CD4-positive, alpha-beta T cell treated with Interleukin-4 for 1 hour (primary cell): ENCODE measurements at regions not wholly inside any gene's neighbourhood (a gene's known extent, or its start where the extent isn't known, plus 50 kb on each side); places are given as distances from the start of the nearest gene placed in this dataset.

Source experiments
- DNase-seq, 2 donors: peaks; one replicate each; pipeline ENCODE4 v3.0.0-alpha.2; 2020 to 2022

GRCh38 chr15:35663956-35664355 is 118.0 kb upstream of the DPH6 start:
- DNase-seq: no peak

- no peak for DNase-seq
These were observed 120.1 kb upstream of the DPH6 start for GRCh38 chr15:35665896-35666536.

- DNase-seq: no peak
These were observed 121.9 kb upstream of the DPH6 start for GRCh38 chr15:35667908-35668307.

GRCh38 chr15:35669021-35669420 is 123.1 kb upstream of the DPH6 start:
- no peak for DNase-seq

- DNase-seq: no peak
These were observed 123.6 kb upstream of the DPH6 start for GRCh38 chr15:35669432-35670045.

- no peak for DNase-seq
These were observed 125.2 kb upstream of the DPH6 start for GRCh38 chr15:35671197-35671596.

GRCh38 chr15:35671981-35672380 is 126.0 kb upstream of the DPH6 start:
- no peak for DNase-seq

- DNase-seq: no peak
These were observed 127.2 kb upstream of the DPH6 start for GRCh38 chr15:35673093-35673684.

- DNase-seq: no peak
These were observed 129.2 kb upstream of the DPH6 start for GRCh38 chr15:35674873-35675781.

- no peak for DNase-seq
These were observed 132.8 kb upstream of the DPH6 start for GRCh38 chr15:35678774-35679173.

- no peak for DNase-seq
These were observed 133.2 kb upstream of the DPH6 start for GRCh38 chr15:35679186-35679585.

GRCh38 chr15:35680951-35681350 is 135.0 kb upstream of the DPH6 start:
- no peak for DNase-seq

GRCh38 chr15:35686347-35686746 is 140.4 kb upstream of the DPH6 start:
- no peak for DNase-seq

GRCh38 chr15:35689266-35689665 is 143.3 kb upstream of the DPH6 start:
- DNase-seq: no peak

GRCh38 chr15:35690089-35690488 is 144.1 kb upstream of the DPH6 start:
- no peak for DNase-seq

- no peak for DNase-seq
These were observed 144.7 kb upstream of the DPH6 start for GRCh38 chr15:35690698-35691116.

GRCh38 chr15:35691173-35691761 is 145.3 kb upstream of the DPH6 start:
- DNase-seq: no peak

GRCh38 chr15:35691891-35692867 is 146.2 kb upstream of the DPH6 start:
- no peak for DNase-seq

- no peak for DNase-seq
These were observed 147.3 kb upstream of the DPH6 start for GRCh38 chr15:35693286-35693685.

- DNase-seq: no peak
These were observed 147.9 kb upstream of the DPH6 start for GRCh38 chr15:35693886-35694285.

GRCh38 chr15:35695003-35695402 is 149.0 kb upstream of the DPH6 start:
- no peak for DNase-seq

GRCh38 chr15:35696767-35697231 is 150.8 kb upstream of the DPH6 start:
- no peak for DNase-seq
